ENCODE measurements at regions not wholly inside any gene's neighbourhood (a gene's known extent, or its start where the extent isn't known, plus 50 kb on each side); places are given as distances from the start of the nearest gene placed in this dataset.
"Not testable (repeated sequence)": the region's sequence is repeated elsewhere in the genome, so short reads cannot be mapped to it uniquely, and the experiment has no call there.

DNA sequence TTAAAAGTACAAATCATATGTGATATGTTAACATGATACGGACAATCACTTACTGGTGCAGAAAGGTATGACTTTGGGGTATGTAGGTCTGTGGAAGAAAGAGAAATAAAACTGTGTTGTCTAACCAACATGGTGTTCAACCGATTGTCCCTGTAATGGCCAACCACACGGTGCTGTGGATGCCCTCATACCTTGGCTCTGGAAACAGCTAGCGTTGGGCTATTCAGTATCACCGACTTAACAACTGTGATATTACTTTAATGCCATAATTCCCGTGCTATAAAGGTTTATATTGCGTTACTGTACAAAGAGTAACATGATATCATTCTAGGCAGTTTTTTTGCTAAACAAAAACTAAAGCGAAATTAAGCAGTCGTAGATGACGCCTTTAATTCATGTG is 448.3 kb downstream of the EFNB2 start:
- no peak for DNase-seq (ENCODE audit: low read depth, low spot score)
- Histone ChIP-seq H3K9ac (ENCODE audit: insufficient read length, low read depth) (no peak overlapping the region), H3K36me3 (ENCODE audit: insufficient read depth, insufficient read length, low read length) (no peaks in the 10 kb centered on the region), H3K9me3 (ENCODE audit: insufficient read depth, low read length) (no peaks in the 10 kb centered on the region), H3K4me3 (ENCODE audit: insufficient read length, low read depth) (no peak overlapping the region), H3K4me1 (ENCODE audit: insufficient read depth, insufficient read length) (no peaks in the 10 kb centered on the region), H3K27me3 (ENCODE audit: insufficient read depth, insufficient read length) (no peaks in the 10 kb centered on the region)
- TF ChIP-seq YY1 (IDR thresholded peaks at IDR 0.05; ENCODE audit: insufficient read depth, insufficient read length) (no peak), SUZ12 (IDR thresholded peaks at IDR 0.05; ENCODE audit: extremely low read depth, insufficient read depth, insufficient read length) (no peak), ZNF274 (IDR thresholded peaks at IDR 0.05; ENCODE audit: low read depth, low read length) (no peak)

GRCh38 chr13:106083620-106084350 is 451.7 kb downstream of the EFNB2 start:
- H3K9ac ChIP-seq (ENCODE audit: insufficient read length, low read depth), result no peak overlapping the region
- no peaks in the 10 kb centered on the region for H3K9me3 ChIP-seq (ENCODE audit: insufficient read depth, low read length)
- no peaks in the 10 kb centered on the region for H3K27me3 ChIP-seq (ENCODE audit: insufficient read depth, insufficient read length)
- DNase-seq (ENCODE audit: low read depth, low spot score), result no peak
- no peak for TF ChIP-seq YY1 (IDR thresholded peaks at IDR 0.05; ENCODE audit: insufficient read depth, insufficient read length)
- TF ChIP-seq SUZ12 (IDR thresholded peaks at IDR 0.05; ENCODE audit: extremely low read depth, insufficient read depth, insufficient read length), result no peak
- no peak for TF ChIP-seq ZNF274 (IDR thresholded peaks at IDR 0.05; ENCODE audit: low read depth, low read length)
- H3K36me3 ChIP-seq (ENCODE audit: insufficient read depth, insufficient read length, low read length), result no peaks in the 10 kb centered on the region
- no peaks in the 10 kb centered on the region for H3K4me1 ChIP-seq (ENCODE audit: insufficient read depth, insufficient read length)
- no peak overlapping the region for H3K4me3 ChIP-seq (ENCODE audit: insufficient read length, low read depth)

GRCh38 chr13:106081221-106081620 is 454.2 kb downstream of the EFNB2 start:
- H3K36me3 ChIP-seq (ENCODE audit: insufficient read depth, insufficient read length, low read length); H3K9ac ChIP-seq (ENCODE audit: insufficient read length, low read depth); H3K9me3 ChIP-seq (ENCODE audit: insufficient read depth, low read length); H3K4me3 ChIP-seq (ENCODE audit: insufficient read length, low read depth); H3K27me3 ChIP-seq (ENCODE audit: insufficient read depth, insufficient read length); H3K4me1 ChIP-seq (ENCODE audit: insufficient read depth, insufficient read length); DNase-seq (ENCODE audit: low read depth, low spot score): not testable (repeated sequence)

- no peaks in the 10 kb centered on the region for H3K4me1 ChIP-seq (ENCODE audit: insufficient read depth, insufficient read length)
- DNase-seq (ENCODE audit: low read depth, low spot score), result no peak
Observed at GRCh38 chr13:106078191-106078590, 457.3 kb downstream of the EFNB2 start.

GRCh38 chr13:106077017-106077416 is 458.4 kb downstream of the EFNB2 start:
- Histone ChIP-seq H3K4me1 (ENCODE audit: insufficient read depth, insufficient read length) (no peaks in the 10 kb centered on the region), H3K36me3 (ENCODE audit: insufficient read depth, insufficient read length, low read length) (no peaks in the 10 kb centered on the region), H3K27me3 (ENCODE audit: insufficient read depth, insufficient read length) (no peaks in the 10 kb centered on the region), H3K4me3 (ENCODE audit: insufficient read length, low read depth) (no peak overlapping the region), H3K9ac (ENCODE audit: insufficient read length, low read depth) (no peak overlapping the region), H3K9me3 (ENCODE audit: insufficient read depth, low read length) (no peaks in the 10 kb centered on the region)
- TF ChIP-seq ZNF274 (IDR thresholded peaks at IDR 0.05; ENCODE audit: low read depth, low read length) (no peak), YY1 (IDR thresholded peaks at IDR 0.05; ENCODE audit: insufficient read depth, insufficient read length) (no peak), SUZ12 (IDR thresholded peaks at IDR 0.05; ENCODE audit: extremely low read depth, insufficient read depth, insufficient read length) (no peak)
- no peak for DNase-seq (ENCODE audit: low read depth, low spot score)

More at GRCh38 chr13:106078191-106078590, 457.3 kb downstream of the EFNB2 start:
- H3K27me3 ChIP-seq (ENCODE audit: insufficient read depth, insufficient read length), result no peaks in the 10 kb centered on the region
- no peak overlapping the region for H3K9ac ChIP-seq (ENCODE audit: insufficient read length, low read depth)
- H3K4me3 ChIP-seq (ENCODE audit: insufficient read length, low read depth), result no peak overlapping the region
- no peaks in the 10 kb centered on the region for H3K36me3 ChIP-seq (ENCODE audit: insufficient read depth, insufficient read length, low read length)
- TF ChIP-seq YY1 (IDR thresholded peaks at IDR 0.05; ENCODE audit: insufficient read depth, insufficient read length), result no peak
- no peak for TF ChIP-seq ZNF274 (IDR thresholded peaks at IDR 0.05; ENCODE audit: low read depth, low read length)
- TF ChIP-seq SUZ12 (IDR thresholded peaks at IDR 0.05; ENCODE audit: extremely low read depth, insufficient read depth, insufficient read length), result no peak
- H3K9me3 ChIP-seq (ENCODE audit: insufficient read depth, low read length), result no peaks in the 10 kb centered on the region

DNA sequence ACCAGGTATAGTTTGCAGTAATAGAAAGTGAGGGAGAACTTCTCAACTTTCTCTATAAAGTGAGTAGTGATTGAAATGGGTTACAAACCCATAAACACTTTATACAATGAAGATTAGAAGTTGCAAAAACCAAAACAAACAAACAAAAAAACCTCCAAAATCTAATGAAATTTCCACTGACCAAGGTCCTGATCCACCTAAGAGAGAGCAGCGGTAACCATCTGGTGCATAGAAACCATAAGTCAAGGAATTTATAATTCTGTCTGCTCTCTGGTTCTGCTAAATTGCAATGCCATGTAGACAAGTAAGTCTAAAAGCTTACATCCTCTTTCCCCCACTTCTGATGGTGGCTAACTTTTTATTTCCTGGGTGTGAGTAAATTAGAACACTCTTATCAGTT is 463.4 kb downstream of the EFNB2 start:
- H3K4me3 ChIP-seq (ENCODE audit: insufficient read length, low read depth), result no peak overlapping the region
- no peak overlapping the region for H3K9ac ChIP-seq (ENCODE audit: insufficient read length, low read depth)
- H3K4me1 ChIP-seq (ENCODE audit: insufficient read depth, insufficient read length), result no peaks in the 10 kb centered on the region
- H3K27me3 ChIP-seq (ENCODE audit: insufficient read depth, insufficient read length), result no peaks in the 10 kb centered on the region
- H3K9me3 ChIP-seq (ENCODE audit: insufficient read depth, low read length), result no peaks in the 10 kb centered on the region
- DNase-seq (ENCODE audit: low read depth, low spot score), result no peak
- TF ChIP-seq YY1 (IDR thresholded peaks at IDR 0.05; ENCODE audit: insufficient read depth, insufficient read length), result no peak
- TF ChIP-seq SUZ12 (IDR thresholded peaks at IDR 0.05; ENCODE audit: extremely low read depth, insufficient read depth, insufficient read length), result no peak
- TF ChIP-seq ZNF274 (IDR thresholded peaks at IDR 0.05; ENCODE audit: low read depth, low read length), result no peak
- H3K36me3 ChIP-seq (ENCODE audit: insufficient read depth, insufficient read length, low read length), result no peaks in the 10 kb centered on the region

- no peak for TF ChIP-seq SUZ12 (IDR thresholded peaks at IDR 0.05; ENCODE audit: extremely low read depth, insufficient read depth, insufficient read length)
- TF ChIP-seq ZNF274 (IDR thresholded peaks at IDR 0.05; ENCODE audit: low read depth, low read length), result no peak
- no peak for TF ChIP-seq YY1 (IDR thresholded peaks at IDR 0.05; ENCODE audit: insufficient read depth, insufficient read length)
- no peak overlapping the region for H3K9ac ChIP-seq (ENCODE audit: insufficient read length, low read depth)
- no peaks in the 10 kb centered on the region for H3K27me3 ChIP-seq (ENCODE audit: insufficient read depth, insufficient read length)
- no peak for DNase-seq (ENCODE audit: low read depth, low spot score)
- no peaks in the 10 kb centered on the region for H3K4me1 ChIP-seq (ENCODE audit: insufficient read depth, insufficient read length)
- no peak overlapping the region for H3K4me3 ChIP-seq (ENCODE audit: insufficient read length, low read depth)
- H3K36me3 ChIP-seq (ENCODE audit: insufficient read depth, insufficient read length, low read length), result no peaks in the 10 kb centered on the region
- no peaks in the 10 kb centered on the region for H3K9me3 ChIP-seq (ENCODE audit: insufficient read depth, low read length)
Observed at GRCh38 chr13:106063591-106064313, 471.7 kb downstream of the EFNB2 start.
